GM12878 (cell line): ENCODE measurements at regions not wholly inside any gene's neighbourhood (a gene's known extent, or its start where the extent isn't known, plus 50 kb on each side); places are given as distances from the start of the nearest gene placed in this dataset.

Experiments
- BCLAF1 ChIP-seq: fragments of 450-650 bp; IDR thresholded peaks from 2 replicates; pipeline ENCODE4 v1.6.1; 2017; ENCODE audit warnings: antibody characterized with exemption, mild to moderate bottlenecking, moderate library complexity
- FOXK2 ChIP-seq: fragments of 450-650 bp; IDR thresholded peaks from 2 replicates; pipeline ENCODE4 v1.6.1; 2017; ENCODE audit warnings: mild to moderate bottlenecking, moderate library complexity
- GABPA ChIP-seq: IDR thresholded peaks from 2 replicates; pipeline ENCODE4 v1.6.1; 2014; ENCODE audit warnings: antibody characterized with exemption, low read depth, mild to moderate bottlenecking, inconsistent platforms
- IKZF2 ChIP-seq, 2 experiments: fragments of 450-650 bp; IDR thresholded peaks; 2 replicates each; pipeline ENCODE4 v1.6.1; 2017; ENCODE audit warnings: mild to moderate bottlenecking in 2 of 2, moderate library complexity in 2 of 2
- MEF2A ChIP-seq: IDR thresholded peaks from 2 replicates; pipeline ENCODE4 v1.6.1; 2011; ENCODE audit warnings: low read depth, mild to moderate bottlenecking, low read length, moderate library complexity; ENCODE audit not compliant: insufficient read depth
- MYC ChIP-seq: IDR thresholded peaks from 2 replicates; pipeline ENCODE4 v1.6.1; 2011; ENCODE audit warnings: mild to moderate bottlenecking, low read length, moderate library complexity, inconsistent platforms; ENCODE audit not compliant: insufficient read depth, insufficient replicate concordance, insufficient read length, severe bottlenecking
- NR2C1 ChIP-seq: fragments of 450-650 bp; IDR thresholded peaks from 2 replicates; pipeline ENCODE4 v1.6.1; 2017; ENCODE audit warnings: antibody characterized with exemption, mild to moderate bottlenecking, moderate library complexity
- PBX3 ChIP-seq: IDR thresholded peaks from 2 replicates; pipeline ENCODE4 v1.6.1; 2011; ENCODE audit warnings: mild to moderate bottlenecking, low read depth, low read length, moderate library complexity; ENCODE audit not compliant: insufficient replicate concordance
- PKNOX1 ChIP-seq: fragments of 450-650 bp; IDR thresholded peaks from 2 replicates; pipeline ENCODE4 v1.6.1; 2016; ENCODE audit warnings: mild to moderate bottlenecking
- SIX5 ChIP-seq: IDR thresholded peaks from 2 replicates; pipeline ENCODE4 v1.6.1; 2011; ENCODE audit warnings: mild to moderate bottlenecking, low read depth, low read length, moderate library complexity; ENCODE audit not compliant: severe bottlenecking
- SMAD1 ChIP-seq: fragments of 450-650 bp; IDR thresholded peaks from 2 replicates; pipeline ENCODE4 v1.6.1; 2018; ENCODE audit warnings: mild to moderate bottlenecking, low read depth; ENCODE audit not compliant: partially characterized antibody
- SUZ12 ChIP-seq: fragments of 200-600 bp; sonication (generic); IDR thresholded peaks from one replicate; pipeline ENCODE4 v1.6.1; 2018; ENCODE audit warnings: antibody characterized with exemption, mild to moderate bottlenecking; ENCODE audit not compliant: unreplicated experiment
- ZSCAN29 ChIP-seq: fragments of 450-650 bp; IDR thresholded peaks from 2 replicates; pipeline ENCODE4 v1.6.1; 2017; ENCODE audit warnings: mild to moderate bottlenecking, moderate library complexity

DNA sequence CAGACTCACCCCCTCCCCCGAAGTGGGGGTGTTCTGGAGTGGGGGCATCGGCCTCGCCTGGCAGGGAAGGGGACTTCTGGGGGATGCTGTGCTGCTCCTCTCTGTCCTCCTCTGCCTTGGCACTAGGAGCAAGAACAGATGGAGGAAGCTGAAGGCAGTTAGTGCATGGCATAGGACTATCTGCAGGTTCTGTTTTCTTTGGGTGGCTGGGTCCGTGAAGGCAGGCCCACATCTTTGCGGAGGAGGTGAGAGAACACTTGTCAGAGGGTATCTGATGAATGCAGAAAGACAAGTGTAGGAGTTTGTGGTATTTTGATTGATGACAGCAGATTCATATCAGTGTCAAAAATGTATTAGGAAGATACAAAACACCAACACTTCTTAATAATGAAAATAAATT lies 411.4 kb downstream of the TSN start (continued):
- TF ChIP-seq BCLAF1 (no peak), FOXK2 (no peak), IKZF2 (IDR thresholded peaks at IDR 0.05) (peak; percentile 41 to 42; a peak in 3 of 4 replicates), PKNOX1 (peak; percentile 80), PBX3 (peak; percentile 39), SUZ12 (no peak), SIX5 (no peak), GABPA (no peak), SMAD1 (no peak), ZSCAN29 (no peak), MEF2A (no peak), MYC (no peak), NR2C1 (no peak)
